ENCODE measurements at regions not wholly inside any gene's neighbourhood (a gene's known extent, or its start where the extent isn't known, plus 50 kb on each side); places are given as distances from the start of the nearest gene placed in this dataset.

DNA sequence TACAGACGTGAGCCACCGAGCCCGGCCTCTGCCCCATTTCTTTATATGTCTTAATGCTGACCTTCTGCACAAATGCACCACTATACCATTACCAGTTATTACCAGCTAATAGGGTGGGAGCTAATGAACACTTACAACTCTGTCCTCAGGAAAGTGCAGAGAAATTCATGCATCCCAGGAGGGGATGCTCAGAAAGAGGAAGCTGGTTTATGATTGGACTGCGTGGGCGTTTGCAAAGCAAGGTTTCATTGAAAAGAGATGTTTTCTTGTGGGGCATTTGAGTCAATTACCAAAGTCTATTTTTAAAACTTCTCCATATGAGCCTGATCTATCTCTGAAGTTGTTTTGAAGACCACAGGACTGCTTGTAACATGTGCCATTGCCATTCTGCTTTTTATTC is 417.7 kb upstream of the CELF2 start:
- DNase-seq = no peak

DNA sequence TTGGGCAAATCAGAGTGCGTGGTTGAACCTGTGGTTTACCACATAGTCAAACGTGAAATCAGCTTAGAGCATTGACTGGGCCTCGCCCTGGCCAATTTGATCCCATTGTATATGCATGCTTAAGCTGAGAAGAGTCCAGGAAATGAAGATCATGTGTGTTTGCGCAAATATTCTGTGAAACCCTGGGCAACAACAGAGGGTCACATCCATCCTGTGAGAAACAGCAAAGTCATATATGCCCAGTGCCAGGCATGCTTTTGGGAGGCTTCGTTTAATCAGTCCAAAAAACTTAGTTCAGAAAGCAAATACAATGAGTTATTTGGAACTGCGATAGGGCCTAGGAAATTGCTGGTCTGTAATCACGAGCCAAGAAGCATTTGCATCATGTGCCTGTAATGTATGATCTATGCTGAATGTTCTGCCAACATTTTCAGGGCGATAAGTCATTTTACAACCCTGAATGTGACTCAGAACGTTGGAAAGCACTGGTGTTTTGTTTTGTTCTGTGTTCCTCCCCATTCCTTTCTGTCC is 412.1 kb upstream of the CELF2 start:
- DNase-seq = no peak

DNA sequence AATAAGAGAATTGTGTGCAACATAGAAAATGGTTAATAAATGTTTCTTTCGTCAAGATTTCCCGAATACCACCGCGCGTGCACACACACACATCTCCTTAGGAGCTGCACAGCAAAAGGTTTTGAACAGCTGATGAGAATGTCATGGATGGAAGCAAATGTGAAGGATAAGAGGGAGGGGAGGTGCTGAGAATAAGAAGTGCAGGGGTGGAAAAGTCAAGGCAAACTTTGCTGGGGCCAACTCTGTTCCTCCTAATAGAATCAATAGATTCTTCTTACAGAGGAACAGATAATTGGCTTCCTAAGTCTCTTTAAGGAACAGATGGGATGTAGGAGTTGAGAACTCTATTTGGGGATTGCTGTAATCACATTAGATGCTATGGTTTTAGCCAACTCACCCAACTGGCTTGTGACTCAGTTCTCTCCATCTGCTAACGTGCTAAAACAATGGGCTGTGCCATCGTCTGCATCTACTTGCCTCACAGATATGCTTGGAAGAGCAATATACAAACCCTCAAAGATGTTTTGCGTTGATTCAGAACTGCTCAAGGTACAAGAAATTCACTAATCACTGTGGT is 408.2 kb upstream of the CELF2 start:
- no peak for DNase-seq

DNA sequence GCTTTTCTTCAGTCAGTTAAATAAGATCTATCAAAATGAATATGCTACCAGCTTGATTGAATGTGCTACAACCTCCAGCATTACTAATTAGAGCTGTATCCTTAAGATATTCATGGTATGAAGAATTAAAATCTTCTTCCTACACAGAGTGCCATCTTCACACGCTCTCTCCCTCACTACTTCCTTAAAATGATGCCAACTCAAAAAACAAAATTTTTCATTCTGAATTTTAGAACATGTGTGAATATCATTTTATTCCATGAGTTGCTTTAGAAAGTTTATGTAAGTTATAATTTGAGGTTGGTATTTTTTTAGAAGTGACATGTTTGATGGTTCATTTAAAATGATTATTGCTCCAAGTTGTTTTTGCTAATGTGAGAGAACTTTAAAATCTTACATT is 407.5 kb upstream of the CELF2 start:
- no peak for DNase-seq

DNA sequence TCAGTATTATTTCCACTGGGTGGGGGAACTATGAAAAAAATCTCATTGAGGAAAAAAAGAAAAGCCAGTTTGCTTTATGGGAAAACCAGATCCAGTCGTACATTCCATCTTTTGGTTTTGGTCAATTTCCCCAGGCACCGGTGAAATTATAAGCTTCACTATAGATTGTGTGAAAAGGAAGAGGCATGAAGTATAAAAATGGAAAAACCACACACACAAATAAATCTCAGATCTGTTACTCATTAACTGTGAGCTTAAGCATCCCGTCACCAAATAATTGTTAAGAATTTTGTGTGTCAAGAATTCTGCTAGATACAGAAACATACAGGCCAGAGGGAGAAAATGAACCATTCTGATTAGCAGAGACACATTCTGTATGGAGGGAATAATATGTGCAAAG is 405.5 kb upstream of the CELF2 start:
- DNase-seq = no peak

DNA sequence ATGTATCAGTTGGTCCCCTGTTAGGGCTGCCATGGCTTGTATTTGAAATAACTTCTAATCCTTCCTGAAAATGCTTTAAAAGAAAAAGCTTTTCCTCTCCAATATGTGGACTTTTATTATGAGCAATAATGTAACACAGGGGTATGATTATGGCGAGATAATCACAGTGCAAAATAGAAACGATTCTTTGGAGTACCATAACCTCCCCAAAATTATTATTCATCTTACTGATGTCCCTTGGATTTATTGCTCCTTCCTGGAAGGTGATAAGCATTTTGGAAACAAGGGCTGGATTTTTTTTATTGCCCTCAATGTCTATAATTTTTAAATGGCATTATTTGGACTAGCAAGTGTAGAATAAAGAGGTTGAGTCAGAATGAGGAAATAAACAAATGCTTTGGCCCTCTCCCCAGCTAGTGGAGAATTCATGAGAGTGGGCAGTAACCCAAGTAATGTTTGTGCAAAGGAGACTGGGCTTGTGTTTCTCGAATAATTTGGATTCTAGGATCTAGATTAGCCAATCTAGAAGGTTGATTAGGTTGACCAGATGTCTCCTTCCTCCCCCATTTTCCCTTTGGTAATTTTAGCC is 403.9 kb upstream of the CELF2 start:
- DNase-seq = no peak

DNA sequence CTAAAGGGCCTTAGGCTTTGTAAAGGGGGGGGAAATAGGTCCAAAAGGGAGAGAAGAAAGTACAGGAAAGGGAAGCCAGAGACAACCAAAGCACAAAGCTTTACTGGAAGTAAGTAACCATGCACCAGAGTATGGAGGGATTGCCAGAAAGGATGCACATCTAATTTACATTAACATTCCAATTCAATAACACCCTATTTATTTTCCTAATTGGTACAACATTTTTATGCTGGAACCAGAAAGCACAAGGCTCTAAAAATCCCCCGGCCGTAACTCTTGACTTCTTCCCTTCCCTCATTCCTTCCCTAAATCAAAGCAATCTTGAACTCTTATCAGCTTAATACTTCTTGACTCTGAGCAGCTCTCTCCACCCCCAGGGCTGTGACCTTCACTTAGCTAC is 400.0 kb upstream of the CELF2 start:
- no peak for DNase-seq

DNA sequence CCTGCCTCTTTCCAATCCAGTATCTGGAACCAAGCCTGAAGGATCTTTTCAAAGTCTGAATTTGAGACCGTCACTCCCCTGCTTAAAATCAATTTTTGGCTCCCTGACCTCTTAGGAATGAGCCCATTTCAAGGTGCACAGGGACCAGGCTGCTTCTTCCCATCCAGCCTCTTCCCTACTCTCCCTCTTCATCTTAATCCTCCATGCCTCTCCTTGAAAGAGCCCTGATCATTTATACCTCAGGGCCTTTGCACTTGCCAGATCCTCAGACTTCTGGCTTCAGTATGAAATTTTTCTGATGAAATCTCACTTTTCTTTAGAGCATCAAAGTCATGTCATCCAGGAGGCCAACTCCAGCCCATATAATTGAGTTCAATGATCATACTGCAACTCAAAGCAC is 399.5 kb upstream of the CELF2 start:
- no peak for DNase-seq

DNA sequence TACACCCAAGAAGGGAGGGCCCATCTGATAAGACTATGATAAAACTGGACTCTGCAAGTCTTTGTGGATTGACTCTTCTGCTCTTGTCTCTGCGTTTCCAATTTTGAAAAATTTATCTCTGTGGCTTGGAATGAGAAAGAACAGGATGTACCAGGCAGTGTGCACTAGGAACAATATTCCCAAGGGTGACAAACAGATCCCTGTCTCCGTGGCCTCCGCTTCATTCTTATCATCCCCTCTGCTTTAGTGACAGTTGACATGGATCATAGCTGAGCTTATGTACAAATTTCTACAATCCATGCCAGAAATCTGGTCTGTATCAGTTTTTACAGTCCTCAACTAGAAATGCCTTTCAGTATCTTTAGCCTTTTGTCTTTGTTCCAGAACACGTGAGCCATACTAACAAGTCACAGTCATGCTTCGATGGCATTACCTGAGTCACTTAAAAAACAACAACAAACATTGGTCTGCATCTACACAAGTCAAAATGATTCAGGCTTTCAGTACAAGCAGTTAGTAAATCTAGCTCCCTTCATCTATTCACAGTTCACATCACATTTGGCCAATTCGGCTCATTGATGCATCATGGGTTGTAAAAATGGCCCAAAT is 393.6 kb upstream of the CELF2 start:
- DNase-seq = no peak

DNA sequence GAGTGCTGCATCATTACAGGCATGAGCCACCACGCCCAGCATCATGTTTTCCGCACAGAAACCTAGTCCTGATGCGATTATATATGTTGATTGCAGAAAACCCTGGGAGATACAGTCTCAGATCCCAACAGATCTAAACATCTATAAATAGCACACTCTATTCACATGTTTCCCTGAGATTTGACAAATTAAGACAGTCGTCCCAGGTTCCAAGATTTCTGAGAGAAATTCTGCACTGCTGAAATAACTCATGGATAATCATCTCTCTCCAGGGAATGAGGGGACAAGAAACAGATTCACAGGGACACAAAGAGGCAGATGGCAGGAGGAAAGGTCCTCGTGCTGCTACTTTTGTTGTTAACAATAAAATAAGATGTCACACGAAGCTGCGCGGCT is 393.1 kb upstream of the CELF2 start:
- no peak for DNase-seq

DNA sequence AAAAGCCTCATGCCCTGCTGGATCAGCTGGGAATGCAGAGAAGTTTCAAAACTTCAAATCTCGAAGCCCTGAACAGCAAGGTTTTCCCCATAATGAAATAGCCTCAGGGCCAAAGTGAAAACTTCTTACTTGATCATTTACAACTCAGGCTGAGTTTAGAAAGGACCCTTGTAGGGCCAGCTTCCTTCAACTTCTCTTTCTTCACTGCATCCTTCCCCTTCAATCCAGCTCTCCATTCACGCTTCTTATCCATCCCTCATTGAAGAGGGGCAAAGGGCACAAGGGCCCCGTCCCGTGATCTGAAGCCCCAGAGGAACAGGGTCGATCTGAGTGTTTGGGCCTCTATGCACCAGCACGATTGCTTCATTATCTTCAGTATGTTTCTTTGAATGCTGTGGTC is 392.2 kb upstream of the CELF2 start:
- no peak for DNase-seq

DNA sequence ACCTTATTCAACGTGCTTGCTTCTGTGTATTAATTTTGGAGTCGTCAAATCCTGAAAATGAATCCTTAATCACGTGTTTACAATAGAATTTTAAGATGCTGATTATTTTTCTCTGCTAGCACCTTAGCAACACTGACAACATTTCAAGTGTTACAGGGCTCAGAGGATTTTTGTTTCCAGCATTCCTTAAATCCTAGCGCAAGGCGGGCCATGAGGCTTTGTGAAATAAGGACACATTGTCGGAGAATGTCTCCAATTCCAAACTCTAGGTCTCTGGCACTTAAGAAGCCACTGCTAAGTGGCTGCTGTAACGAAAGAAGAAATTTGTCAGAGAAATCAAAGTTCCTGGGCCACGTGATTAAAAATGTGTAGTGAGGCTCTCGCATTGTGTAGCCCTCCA is 390.9 kb upstream of the CELF2 start:
- no peak for DNase-seq

DNA sequence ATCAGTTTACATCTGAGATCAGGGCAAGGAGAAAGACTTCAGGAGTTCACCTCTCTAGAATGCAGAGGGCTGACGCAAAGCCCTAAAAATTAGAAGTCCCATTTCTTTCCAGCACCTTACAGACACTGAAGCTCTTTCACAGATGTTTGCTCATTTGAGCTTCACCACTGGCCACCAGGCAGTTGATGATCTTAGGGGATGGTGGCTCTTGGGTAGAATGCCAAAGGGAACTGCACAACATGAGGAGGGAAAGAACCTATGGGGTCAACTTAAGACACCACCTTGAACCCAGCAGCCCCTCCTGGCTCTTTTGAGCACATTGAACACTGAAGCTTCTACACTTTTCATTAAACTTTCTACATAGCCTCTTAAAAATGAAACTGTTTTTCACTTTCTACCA is 390.3 kb upstream of the CELF2 start:
- DNase-seq = no peak

DNA sequence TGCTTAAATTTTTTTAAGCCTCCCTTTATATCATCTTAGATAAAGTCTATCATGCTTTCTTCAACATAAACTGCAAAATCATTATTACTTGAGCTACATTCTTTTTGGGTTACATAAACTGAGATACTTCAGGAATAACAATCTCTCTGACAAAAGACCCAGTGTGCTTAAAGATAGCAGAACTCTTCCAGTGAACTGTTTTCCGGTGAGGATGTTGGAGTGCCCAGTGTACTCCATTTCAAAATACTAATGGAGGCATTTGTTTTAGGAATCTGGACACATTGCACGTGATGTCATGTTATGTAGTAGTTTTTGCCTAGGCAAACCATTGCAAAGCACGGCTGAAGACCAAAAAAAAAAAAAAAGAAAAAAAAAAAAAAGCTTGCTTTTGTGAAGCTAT is 388.2 kb upstream of the CELF2 start:
- DNase-seq = no peak

DNA sequence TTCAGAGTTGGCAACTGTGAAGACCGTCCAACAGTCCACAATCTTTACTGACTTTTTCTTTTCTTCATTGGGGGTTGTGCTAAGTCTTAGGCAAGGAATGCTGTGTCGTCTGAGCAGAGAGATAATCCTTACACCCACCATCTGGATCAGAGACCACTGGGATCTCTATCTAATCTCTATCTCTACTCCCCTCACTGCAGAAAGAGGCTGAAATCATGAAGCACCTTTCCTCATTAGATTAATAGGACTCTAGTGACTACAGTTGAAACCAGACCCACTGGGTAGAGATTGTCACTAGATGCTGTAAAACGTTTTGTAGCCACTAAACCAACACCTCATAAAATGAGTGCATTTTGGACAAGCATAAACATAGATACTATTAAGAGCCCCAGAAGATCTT is 387.4 kb upstream of the CELF2 start:
- no peak for DNase-seq

DNA sequence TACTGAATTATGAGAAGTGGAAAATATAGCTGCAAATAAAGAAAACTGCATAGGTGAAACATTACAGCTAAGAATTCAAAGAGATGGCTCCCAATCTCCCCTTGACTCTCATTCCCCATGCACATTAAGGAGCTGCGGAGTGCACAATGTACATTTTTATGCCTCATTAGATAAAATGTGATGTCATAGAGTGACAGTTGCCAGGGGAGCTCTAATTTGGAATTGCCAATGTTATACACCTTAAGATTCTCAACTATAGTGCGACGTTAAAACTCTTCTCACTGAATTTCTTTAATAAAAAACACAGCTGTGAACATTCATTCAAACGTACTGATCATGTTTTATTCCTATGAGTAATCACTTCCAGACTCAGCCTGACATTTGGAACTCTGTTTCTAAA is 386.9 kb upstream of the CELF2 start:
- no peak for DNase-seq

DNA sequence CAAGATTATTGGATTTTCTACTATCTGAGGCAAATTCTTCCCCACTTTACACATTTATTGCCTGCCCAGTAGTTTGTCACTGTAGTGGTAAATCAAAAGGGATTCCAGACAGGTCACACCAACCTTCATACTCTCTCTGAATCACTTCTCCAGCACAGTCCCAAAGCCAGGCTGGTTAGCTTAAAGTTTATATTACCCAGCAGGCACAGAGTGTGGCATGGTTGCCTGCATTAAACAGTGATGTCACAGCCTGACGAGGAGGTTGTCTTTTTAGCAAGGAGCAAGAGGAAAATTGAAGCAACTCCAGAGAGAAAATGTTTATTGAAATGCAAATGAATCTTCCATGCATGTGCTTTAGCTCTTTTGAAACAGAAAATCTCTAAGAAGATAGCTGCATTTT is 375.5 kb upstream of the CELF2 start:
- no peak for DNase-seq

DNA sequence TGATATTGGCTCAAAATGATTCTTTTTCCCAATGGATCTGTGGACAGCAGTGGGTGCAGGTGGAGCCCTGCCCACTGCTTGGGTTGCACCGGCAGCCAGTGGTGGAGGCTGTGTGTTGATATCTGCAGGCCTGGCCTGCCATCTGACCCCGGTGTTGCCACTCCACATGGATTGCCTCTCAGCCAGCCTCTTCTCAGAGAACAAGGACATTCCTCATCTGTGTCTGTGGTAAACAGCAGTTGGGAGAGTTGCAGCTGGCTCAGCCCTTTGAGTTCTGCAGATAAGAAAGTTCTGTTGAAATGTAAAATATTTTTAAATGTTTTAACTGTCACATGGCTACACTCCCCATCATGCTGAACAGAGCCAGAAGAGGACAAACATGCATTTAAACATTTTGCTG is 374.9 kb upstream of the CELF2 start:
- no peak for DNase-seq

DNA sequence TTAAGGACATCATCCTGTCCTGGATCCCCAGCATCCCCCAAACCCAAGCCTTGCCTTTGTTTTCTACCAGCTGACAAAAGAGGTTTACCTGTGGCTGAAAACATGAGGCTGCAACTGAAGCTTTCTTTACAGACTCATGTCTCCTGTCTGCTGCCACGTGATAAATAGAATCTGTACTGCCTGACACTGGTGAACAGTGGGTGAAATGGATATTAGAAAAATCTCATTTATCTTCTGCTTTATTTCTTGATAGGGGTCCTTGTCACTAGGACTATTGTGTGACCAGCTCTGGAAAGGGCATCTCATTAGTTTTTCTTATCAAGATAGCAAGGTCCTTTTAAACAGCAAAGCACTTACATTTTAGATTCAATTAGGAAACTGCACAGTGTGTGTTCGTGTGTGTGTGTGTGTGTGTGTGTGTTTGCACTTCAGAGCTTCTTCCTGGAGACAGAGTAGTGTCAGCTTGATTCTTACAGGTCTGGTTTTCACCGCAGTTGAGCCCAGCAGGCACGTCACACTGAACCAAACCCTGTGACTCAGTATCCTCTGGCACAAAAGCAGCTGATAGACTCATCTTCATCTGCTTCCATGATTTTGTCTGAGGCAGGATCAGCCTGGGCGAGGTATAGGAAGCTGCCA is 373.5 kb upstream of the CELF2 start:
- no peak for DNase-seq

DNA sequence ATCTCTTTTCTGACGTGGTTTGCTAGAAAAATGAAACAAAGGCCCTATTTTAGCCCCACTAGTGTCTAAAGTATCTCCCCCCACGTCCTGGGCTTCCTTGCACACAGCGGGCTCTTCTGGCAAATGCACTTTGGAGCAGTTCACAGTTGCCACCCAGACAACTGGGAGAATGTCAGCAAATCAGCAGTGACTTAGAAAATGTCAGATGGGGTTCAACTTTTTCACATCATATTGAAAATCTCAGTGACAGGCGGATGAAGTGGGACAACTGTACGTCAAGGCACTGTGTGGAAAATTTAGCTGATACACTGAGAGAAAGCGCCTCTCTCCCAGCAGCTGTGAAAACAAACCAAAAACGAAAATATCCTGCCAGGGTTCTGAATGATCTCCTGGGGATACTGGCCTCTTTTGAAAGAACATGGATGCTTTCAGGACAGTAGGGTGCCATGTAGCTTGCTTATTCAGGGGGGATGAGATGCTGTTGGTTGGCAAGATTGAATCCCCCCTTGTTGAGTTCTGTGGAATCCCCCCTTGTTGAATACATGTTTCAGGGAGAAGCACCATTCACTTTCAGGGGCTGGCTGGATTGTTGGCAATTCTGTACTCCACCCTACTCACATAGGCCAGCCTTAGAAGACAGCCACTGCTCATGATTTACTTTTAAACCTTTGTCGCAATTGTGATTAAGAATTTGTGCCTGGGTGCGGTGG is 372.8 kb upstream of the CELF2 start:
- DNase-seq = no peak

DNA sequence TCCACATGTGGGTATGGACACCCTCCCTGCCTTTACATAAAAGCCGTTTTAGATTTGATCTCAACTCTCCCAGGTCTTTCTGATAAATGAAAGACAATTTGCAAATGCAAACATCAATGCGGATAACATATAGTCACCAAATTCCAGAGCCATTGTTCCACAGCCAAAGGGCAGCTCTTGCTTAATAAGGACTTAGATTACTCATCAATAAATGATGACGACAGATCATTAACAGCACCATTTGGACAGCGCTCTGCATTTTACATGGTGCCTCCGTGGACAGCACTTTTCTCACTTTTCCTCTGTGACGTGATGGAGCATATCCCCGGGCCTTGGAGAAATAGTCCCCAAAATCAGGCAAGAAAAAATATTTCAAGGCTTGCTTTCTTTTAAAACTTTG is 370.3 kb upstream of the CELF2 start:
- DNase-seq = no peak

DNA sequence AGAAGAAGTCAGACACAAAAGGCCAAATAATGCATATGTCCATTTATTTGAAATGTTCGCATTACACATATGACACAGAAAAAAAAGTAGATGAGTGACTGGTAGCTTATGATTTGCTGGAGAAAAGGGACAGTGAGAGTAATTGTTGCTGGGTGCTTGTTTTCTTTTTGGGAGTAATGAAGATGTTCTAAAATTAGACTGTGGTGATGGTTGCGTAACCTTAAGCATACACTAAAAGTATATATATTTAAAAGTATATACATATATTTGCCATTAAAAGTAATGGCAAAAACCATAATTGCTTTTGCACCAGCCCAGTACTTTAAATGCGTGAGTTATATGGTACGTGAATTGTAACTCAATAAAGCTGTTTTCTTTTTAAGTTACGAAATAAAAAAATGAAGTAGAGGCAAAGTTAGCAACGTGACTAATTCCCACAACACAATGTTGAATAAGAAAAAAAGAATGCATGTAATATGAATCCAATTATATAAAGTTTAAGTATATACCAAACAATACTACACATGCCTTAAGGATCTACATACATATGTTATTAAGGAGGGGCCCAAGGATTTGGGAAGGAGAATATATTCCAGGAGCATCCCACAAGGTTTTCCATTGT is 360.4 kb upstream of the CELF2 start:
- no peak for DNase-seq

DNA sequence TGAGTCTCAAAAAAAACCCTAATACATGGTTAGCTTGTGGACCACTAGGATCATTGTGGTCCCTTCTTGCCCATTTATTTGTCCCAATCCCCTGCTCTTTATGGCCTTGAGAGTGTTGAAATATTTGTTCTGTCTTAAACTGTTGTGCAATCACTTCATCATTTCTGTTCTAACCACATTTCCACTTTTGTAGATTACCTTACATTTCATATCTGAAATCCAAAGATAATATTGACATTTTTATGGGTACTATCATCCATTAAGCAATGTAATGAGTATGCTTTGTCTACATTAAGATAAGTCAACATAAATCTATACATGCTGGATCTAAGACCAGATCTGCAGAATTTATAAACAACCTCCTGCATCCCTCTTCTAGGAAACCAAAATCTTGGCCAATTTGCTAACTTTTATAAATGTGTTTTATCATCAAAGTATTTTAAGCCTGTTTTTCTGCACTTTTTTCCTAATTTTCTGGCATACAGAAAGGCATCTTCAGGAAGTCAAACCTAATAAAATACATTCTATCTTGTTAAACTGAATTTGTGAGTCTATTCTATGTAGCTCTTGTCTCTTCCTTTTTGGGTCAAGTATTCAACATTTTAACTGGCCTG is 359.4 kb upstream of the CELF2 start:
- DNase-seq = no peak
